Heart right ventricle (tissue), 16 donors: ENCODE measurements at regions not wholly inside any gene's neighbourhood (a gene's known extent, or its start where the extent isn't known, plus 50 kb on each side); places are given as distances from the start of the nearest gene placed in this dataset.

ENCODE experiments used
- ATAC-seq, 8 donors: fragments of 200-7000 bp; cut with Tn5 transposase; one replicate each; pipeline ENCODE4 v1.9.1; 2020; ENCODE audit warnings: mild to moderate bottlenecking in 8 of 8, moderate library complexity in 8 of 8, moderate number of reproducible peaks in 1 of 8
- DNase-seq, 2 donors: peaks; one replicate each; pipeline ENCODE4 v3.0.0-alpha.2; 2020
- H3K27ac ChIP-seq, 10 donors: fragments of 200-600 bp; sonication (generic) in 2 of 10; one replicate each; pipeline versions ENCODE4 v1.5.0 to v1.8.0; 2020 to 2022; ENCODE audit warnings: mild to moderate bottlenecking in 3 of 10
- H3K27me3 ChIP-seq, 7 donors: fragments of 200-600 bp; one replicate each; pipeline ENCODE4 v1.8.0; 2021 to 2022; ENCODE audit warnings: mild to moderate bottlenecking in 2 of 7
- H3K36me3 ChIP-seq, 9 donors: fragments of 200-600 bp; sonication (generic) in 1 of 9; one replicate each; pipeline versions ENCODE4 v1.5.0 to v1.8.0; 2020 to 2022; ENCODE audit warnings: mild to moderate bottlenecking in 2 of 9
- H3K4me1 ChIP-seq, 9 donors: fragments of 200-600 bp; sonication (generic) in 1 of 9; one replicate each; pipeline versions ENCODE4 v1.5.0 to v1.8.0; 2020 to 2022; ENCODE audit warnings: mild to moderate bottlenecking in 4 of 9
- H3K4me3 ChIP-seq, 10 donors: fragments of 200-600 bp; sonication (generic) in 2 of 10; one replicate each; pipeline versions ENCODE4 v1.5.0 to v1.8.0; 2020 to 2022; ENCODE audit warnings: mild to moderate bottlenecking in 7 of 10, moderate library complexity in 2 of 10
- H3K9me3 ChIP-seq, 11 donors: fragments of 200-600 bp in 10 of 11; sonication (generic) in 2 of 11; one replicate each; pipeline versions ENCODE4 v1.5.0 to v1.8.0; 2013 to 2022; ENCODE audit warnings: mild to moderate bottlenecking in 2 of 11, control low read depth in 1 of 11, moderate library complexity in 1 of 11
- WGBS, 2 donors: extraction: QIAGEN DNeasy Blood & Tissue Kit; methylation state at CpG; one replicate each; pipeline ENCODE4 v1.1.7; 2013; ENCODE audit warnings: inconsistent platforms in 1 of 2; 5-methylcytosine and 5-hydroxymethylcytosine counted together
- intact Hi-C, 10 donors: fragments of 100-400 bp; cut with DNase I; formaldehyde crosslinking; loops; one replicate each; pipeline versions ENCODE4 v1.11.1 to v1.14.2; 2022
- TF ChIP-seq, protein P1 (sequence below), 9 donors: fragments of 200-600 bp; sonication (generic) in 2 of 9; IDR thresholded peaks; one replicate each; pipeline versions ENCODE4 v1.5.0 to v1.8.0; 2021 to 2022; ENCODE audit warnings: antibody characterized with exemption in 9 of 9, mild to moderate bottlenecking in 5 of 9, moderate library complexity in 1 of 9
- donor health status: Arrhythmogenic right ventricular cardiomyopathy.
- donor health status: ischemic (EF 13 %, LVEDD 7.1; RV severe dilation, severe dysfunction).
- donor health status: healthy with polysubstance abuse.
- donor health status: DM: no; HTN: yes; CAD: no.
- donor health status: DM: no; HTN: no; CAD: no.
- donor health status: ischemic (EF 25% LVEDD 6.9; RV normal size, moderate dysfunction).
- donor health status: ischemic (EF 25% LVEDD 5.7; RV mildly dilated, moderate dysfunction).
- donor health status: healthy.
- donor health status: DM: yes; HTN: yes; CAD: no.
- donor health status: Ischemic cardiomyopathy.
- donor health status: ischemic (EF 35%, LVEDD 5.7; RV mildly dilated, moderate dysfunction).
- donor health status: nonischemic (EF 11% LVEDD 7.7; RV severe dilation, severe dysfunction).
- donor health status: DM: yes; HTN: yes; CAD: no.
- donor health status: PGD.
- donor health status: ischemic (EF 29% LVEDD 5.4; RV normal size, mild dysfunction).
- donor health status: nonischemic (EF 23%, LVEDD 6.1; RV moderate dilation, normal function).

DNA sequence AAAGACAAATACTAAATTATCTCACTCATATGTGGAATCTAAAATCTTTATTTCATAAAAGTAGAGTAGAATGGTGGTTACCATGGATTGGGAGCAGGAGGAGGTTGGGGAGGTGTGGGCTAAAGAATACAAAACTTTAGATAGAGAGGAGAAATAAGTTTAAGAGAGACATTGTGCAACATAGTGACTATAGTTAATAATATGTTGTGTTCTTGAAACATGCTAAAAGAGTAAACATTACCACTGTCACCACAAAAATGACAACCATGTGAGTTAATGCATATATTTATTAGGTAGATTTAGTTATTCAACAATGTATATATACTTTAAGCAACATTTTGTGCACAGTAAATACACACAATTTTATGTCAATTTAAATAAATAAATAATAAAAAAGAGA is 128.5 kb upstream of the COL3A1 start:
- H3K4me3 ChIP-seq: no peak overlapping the region
- H3K27ac ChIP-seq: no peak overlapping the region
- no peak for ATAC-seq

DNA sequence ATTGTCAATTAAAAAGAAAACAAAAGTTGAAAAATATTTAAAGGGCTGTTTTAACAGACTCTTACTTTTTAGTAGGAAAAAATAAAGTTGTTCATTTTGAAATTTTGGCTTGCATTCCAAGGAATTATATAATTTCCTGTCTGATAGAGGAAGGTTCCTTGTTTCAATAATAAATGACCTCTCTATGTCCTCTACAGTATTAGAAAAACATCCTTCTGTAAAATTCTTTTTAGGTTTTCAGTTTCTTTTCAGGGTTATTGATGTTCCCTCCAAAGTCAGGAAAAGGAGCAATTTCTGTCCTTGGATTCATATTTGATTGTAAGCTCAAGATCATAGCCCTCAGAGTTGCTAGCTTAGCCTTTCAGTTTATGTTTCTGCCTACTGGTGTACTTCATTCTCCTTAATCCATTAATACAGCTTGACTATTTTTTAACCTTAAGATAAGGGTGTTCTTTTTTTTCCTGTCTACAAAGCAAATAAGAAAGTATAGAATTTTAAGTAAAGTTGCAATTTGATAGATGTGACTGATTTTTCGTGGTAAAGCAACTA is 125.2 kb upstream of the COL3A1 start:
- Histone ChIP-seq H3K27me3 (no peaks in the 10 kb centered on the region), H3K36me3 (no peaks in the 10 kb centered on the region), H3K4me1 (peaks cover 0 to 15% (median 5%) of the 10 kb centered on the region in 9 donors), H3K27ac (peak overlapping the region in 5 of 10 donors; percentile 23 to 66 (median 41)), H3K9me3 (peaks cover 0 to 18% (median 5%) of the 10 kb centered on the region in 11 donors), H3K4me3 (no peak overlapping the region)
- intact Hi-C loops: no loop called here
- ATAC-seq (peak in 1 of 8 donors; percentile 34), DNase-seq (no peak)
- TF ChIP-seq, protein P1, sequence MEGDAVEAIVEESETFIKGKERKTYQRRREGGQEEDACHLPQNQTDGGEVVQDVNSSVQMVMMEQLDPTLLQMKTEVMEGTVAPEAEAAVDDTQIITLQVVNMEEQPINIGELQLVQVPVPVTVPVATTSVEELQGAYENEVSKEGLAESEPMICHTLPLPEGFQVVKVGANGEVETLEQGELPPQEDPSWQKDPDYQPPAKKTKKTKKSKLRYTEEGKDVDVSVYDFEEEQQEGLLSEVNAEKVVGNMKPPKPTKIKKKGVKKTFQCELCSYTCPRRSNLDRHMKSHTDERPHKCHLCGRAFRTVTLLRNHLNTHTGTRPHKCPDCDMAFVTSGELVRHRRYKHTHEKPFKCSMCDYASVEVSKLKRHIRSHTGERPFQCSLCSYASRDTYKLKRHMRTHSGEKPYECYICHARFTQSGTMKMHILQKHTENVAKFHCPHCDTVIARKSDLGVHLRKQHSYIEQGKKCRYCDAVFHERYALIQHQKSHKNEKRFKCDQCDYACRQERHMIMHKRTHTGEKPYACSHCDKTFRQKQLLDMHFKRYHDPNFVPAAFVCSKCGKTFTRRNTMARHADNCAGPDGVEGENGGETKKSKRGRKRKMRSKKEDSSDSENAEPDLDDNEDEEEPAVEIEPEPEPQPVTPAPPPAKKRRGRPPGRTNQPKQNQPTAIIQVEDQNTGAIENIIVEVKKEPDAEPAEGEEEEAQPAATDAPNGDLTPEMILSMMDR (IDR thresholded peaks at IDR 0.05): no peak
- 0% methylated on average over 1 of the region's 1 CpG for WGBS, 2 donors

More for the DNA sequence above, 128.5 kb upstream of the COL3A1 start:
- Histone ChIP-seq H3K9me3 (peaks cover 0 to 27% (median 5%) of the 10 kb centered on the region in 11 donors), H3K4me1 (peaks cover 0 to 15% (median 5%) of the 10 kb centered on the region in 9 donors), H3K36me3 (no peaks in the 10 kb centered on the region), H3K27me3 (no peaks in the 10 kb centered on the region)
- DNase-seq: no peak
- intact Hi-C loops: no loop called here
- TF ChIP-seq, protein P1 (IDR thresholded peaks at IDR 0.05): no peak

GRCh38 chr2:188850786-188851185 is 123.4 kb upstream of the COL3A1 start:
- ATAC-seq (no peak), DNase-seq (no peak)
- intact Hi-C loops: no loop called here
- 91 to 93% methylated on average over 2 of the region's 2 CpGs for WGBS, 2 donors
- peaks cover 0 to 13% (median 5%) of the 10 kb centered on the region in 11 donors for H3K9me3 ChIP-seq
- H3K27me3 ChIP-seq: no peaks in the 10 kb centered on the region
- no peak overlapping the region for H3K27ac ChIP-seq
- TF ChIP-seq, protein P1 (IDR thresholded peaks at IDR 0.05): no peak
- no peak overlapping the region for H3K4me3 ChIP-seq
- H3K36me3 ChIP-seq: no peaks in the 10 kb centered on the region
- H3K4me1 ChIP-seq: peaks cover 0 to 15% (median 5%) of the 10 kb centered on the region in 9 donors

GRCh38 chr2:188851311-188851710 is 122.9 kb upstream of the COL3A1 start:
- Histone ChIP-seq H3K9me3 (peaks cover 0 to 12% (median 3%) of the 10 kb centered on the region in 11 donors), H3K27ac (no peak overlapping the region), H3K4me1 (peaks cover 0 to 15% (median 5%) of the 10 kb centered on the region in 9 donors), H3K4me3 (no peak overlapping the region), H3K27me3 (no peaks in the 10 kb centered on the region), H3K36me3 (no peaks in the 10 kb centered on the region)
- no peak for ATAC-seq
- intact Hi-C loops: no loop called here
- TF ChIP-seq, protein P1 (IDR thresholded peaks at IDR 0.05): no peak
- 81 to 83% methylated on average over 1 of the region's 1 CpG for WGBS, 2 donors
- DNase-seq: no peak
